Mucosa of rectum (tissue), 2 donors: ENCODE measurements at regions not wholly inside any gene's neighbourhood (a gene's known extent, or its start where the extent isn't known, plus 50 kb on each side); places are given as distances from the start of the nearest gene placed in this dataset.
"Not testable (repeated sequence)": the region's sequence is repeated elsewhere in the genome, so short reads cannot be mapped to it uniquely, and the experiment has no call there.

Experiments
- H3K27ac ChIP-seq, 2 donors: one replicate each; pipeline ENCODE4 v1.7.0; 2013; ENCODE audit warnings: inconsistent platforms in 2 of 2, low read depth in 2 of 2, low read length in 2 of 2
- H3K27me3 ChIP-seq, 2 donors: one replicate each; pipeline ENCODE4 v1.7.0; 2013; ENCODE audit warnings: low read length in 2 of 2; ENCODE audit not compliant: control insufficient read depth in 2 of 2, insufficient read depth in 2 of 2
- H3K36me3 ChIP-seq, 2 donors: one replicate each; pipeline ENCODE4 v1.7.0; 2013; ENCODE audit warnings: low read length in 2 of 2; ENCODE audit not compliant: control insufficient read depth in 2 of 2, insufficient read depth in 2 of 2
- H3K4me1 ChIP-seq, 2 donors: one replicate each; pipeline ENCODE4 v1.7.0; 2013; ENCODE audit warnings: low read length in 2 of 2, mild to moderate bottlenecking in 1 of 2; ENCODE audit not compliant: control insufficient read depth in 2 of 2, insufficient read depth in 2 of 2
- H3K4me3 ChIP-seq, 2 donors: one replicate each; pipeline ENCODE4 v1.7.0; 2013; ENCODE audit warnings: low read length in 2 of 2
- H3K9ac ChIP-seq, 2 donors: one replicate each; pipeline ENCODE4 v1.7.0; 2013; ENCODE audit warnings: low read length in 2 of 2, low read depth in 1 of 2, mild to moderate bottlenecking in 1 of 2
- H3K9me3 ChIP-seq, 2 donors: one replicate each; pipeline ENCODE4 v1.7.0; 2013; ENCODE audit warnings: low read length in 2 of 2; ENCODE audit not compliant: control insufficient read depth in 2 of 2
- donor health status: healthy.
- donor health status: Normal muscosa, but diverticular disease.

DNA sequence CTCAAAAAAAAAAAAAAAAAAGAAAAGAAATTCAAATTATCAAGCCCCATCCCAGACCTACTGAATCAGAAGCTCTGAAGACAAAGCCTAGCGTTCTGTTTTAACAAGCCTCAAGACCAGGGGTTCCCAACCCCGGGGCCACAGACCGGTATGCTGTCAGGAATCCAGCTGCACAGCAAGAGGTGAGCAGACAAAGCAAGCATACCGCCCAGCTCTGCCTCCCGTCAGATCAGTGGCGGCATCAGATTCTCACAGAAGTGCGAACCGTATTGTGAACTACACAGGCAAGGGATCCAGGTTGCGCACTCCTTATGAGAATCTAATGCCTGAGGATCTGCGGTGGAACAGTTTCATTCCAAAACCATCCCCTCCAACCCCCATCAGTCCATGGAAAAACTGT, 57.8 kb upstream of the RASAL2 start:
- no peaks in the 10 kb centered on the region for H3K27me3 ChIP-seq
- H3K9me3 ChIP-seq = no peaks in the 10 kb centered on the region
- H3K4me1 ChIP-seq = peaks cover 8 to 15% of the 10 kb centered on the region in 2 donors
- H3K36me3 ChIP-seq = peaks cover 0 to 8% of the 10 kb centered on the region in 2 donors
- H3K27ac ChIP-seq = no peak overlapping the region
- no peak overlapping the region for H3K9ac ChIP-seq
- H3K4me3 ChIP-seq = no peak overlapping the region

DNA sequence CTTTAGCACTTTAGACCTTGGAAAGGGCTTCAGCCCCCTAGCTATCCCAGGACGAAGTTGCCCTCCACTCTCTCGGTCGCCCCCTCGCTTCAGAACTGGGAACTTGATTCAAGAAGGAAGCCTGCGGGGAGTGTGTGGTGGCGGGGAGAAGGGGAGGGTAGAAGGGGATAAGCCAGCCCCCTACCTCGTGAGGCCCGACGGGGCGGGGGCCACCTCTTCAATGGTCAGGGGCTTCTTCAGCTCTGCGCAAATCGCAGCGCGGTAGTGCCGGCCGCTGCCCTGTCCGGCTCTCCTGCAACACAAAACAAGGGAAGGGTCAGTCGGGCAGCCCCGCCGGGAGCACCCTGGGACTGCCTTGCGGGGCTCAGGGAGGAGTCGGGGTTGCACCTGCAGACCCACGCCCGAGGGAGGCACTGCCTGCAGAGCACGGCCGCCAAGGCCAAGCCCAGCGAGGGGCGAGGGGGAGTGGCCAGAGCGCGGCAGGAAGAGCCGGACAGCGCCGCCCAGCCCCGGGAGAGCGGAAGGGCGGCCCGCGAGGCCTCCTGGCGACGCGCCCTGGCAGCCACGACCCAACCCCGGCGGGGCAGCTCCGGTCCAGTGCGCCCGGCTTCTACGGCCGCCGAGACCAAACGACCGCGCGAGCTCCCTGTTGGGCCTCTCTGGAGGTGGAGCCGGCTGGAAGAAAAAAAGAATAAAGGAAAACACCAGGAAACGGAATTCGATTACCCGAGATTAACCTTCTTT, 56.2 kb upstream of the RASAL2 start:
- Histone ChIP-seq H3K27ac (peak overlapping the region; percentile 66 to 67), H3K36me3 (peaks cover 0 to 2% of the 10 kb centered on the region in 2 donors), H3K4me1 (peaks cover 3 to 12% of the 10 kb centered on the region in 2 donors), H3K9ac (peak overlapping the region; percentile 75 to 80), H3K4me3 (peak overlapping the region; percentile 80), H3K9me3 (no peaks in the 10 kb centered on the region), H3K27me3 (no peaks in the 10 kb centered on the region)

DNA sequence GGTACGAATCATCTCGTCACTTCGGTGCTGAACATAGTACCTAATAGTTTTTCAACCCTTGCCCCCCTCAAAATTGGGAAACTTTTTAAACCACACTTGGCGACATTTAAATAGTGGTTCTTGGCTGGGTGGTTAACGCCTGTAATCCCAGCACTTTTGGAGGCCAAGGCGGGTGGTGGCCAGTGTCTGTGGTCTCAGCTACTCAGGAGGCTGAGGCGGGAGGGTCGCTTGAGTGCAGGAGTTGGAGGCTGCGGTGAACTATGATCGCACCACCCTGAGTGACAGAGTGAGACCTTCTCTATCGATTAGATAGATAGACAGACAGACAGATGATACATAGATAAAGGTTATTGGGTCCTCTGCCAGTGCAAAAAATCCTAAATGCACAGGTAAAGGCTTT, 55.5 kb upstream of the RASAL2 start:
- peaks cover 3 to 12% of the 10 kb centered on the region in 2 donors for H3K4me1 ChIP-seq
- peak overlapping the region; percentile 66 to 67 for H3K27ac ChIP-seq
- H3K27me3 ChIP-seq = no peaks in the 10 kb centered on the region
- peak overlapping the region; percentile 80 for H3K4me3 ChIP-seq
- no peaks in the 10 kb centered on the region for H3K36me3 ChIP-seq
- peak overlapping the region; percentile 58 to 80 for H3K9ac ChIP-seq
- no peaks in the 10 kb centered on the region for H3K9me3 ChIP-seq

DNA sequence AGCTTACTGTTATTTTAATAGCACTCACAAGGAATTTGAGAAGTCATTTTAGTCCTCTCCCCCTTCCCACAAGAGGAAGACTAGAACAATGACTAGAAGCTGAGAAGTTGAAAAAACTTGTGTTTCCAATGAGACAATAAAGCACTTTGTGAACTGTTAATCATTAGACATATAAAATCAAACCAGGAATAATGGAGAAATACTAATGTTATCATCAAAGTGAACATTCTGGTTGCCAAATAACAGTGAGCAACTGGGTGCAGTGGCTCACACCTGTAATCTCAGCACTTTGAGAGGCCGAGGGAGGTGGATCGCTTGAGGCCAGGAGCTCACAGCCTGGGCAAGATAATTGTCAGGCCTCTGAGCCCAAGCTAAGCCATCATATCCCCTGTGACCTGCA, 54.0 kb upstream of the RASAL2 start:
- Histone ChIP-seq H3K4me3 (no peak overlapping the region), H3K9me3 (peaks cover 0 to 3% of the 10 kb centered on the region in 2 donors), H3K27ac (no peak overlapping the region), H3K4me1 (peaks cover 3 to 12% of the 10 kb centered on the region in 2 donors), H3K27me3 (no peaks in the 10 kb centered on the region), H3K36me3 (no peaks in the 10 kb centered on the region), H3K9ac (no peak overlapping the region)

DNA sequence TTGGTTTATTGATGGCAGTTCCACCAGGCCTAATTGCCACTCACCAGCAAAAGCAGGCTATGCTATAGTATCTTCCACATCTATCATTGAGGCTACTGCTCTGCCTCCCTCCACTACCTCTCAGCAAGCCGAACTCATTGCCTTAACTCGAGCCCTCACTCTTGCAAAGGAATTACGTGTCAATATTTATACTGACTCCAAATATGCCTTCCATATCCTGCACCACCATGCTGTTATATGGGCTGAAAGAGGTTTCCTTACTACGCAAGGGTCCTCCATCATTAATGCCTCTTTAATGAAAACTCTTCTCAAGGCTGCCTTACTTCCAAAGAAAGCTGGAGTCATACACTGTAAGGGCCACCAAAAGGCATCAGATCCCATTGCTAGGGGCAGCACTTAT, 50.0 kb upstream of the RASAL2 start:
- not testable (repeated sequence) for H3K4me1 ChIP-seq, H3K27me3 ChIP-seq, H3K36me3 ChIP-seq, H3K9ac ChIP-seq, H3K27ac ChIP-seq, H3K4me3 ChIP-seq, H3K9me3 ChIP-seq
